Inflammatory macrophage treated with lipopolysaccharide for 1 hour (primary cell): ENCODE measurements at regions not wholly inside any gene's neighbourhood (a gene's known extent, or its start where the extent isn't known, plus 50 kb on each side); places are given as distances from the start of the nearest gene placed in this dataset.

Experiments used
- DNase-seq, 2 donors: peaks; one replicate each; pipeline ENCODE4 v3.0.0-alpha.2; 2020 to 2022

DNA sequence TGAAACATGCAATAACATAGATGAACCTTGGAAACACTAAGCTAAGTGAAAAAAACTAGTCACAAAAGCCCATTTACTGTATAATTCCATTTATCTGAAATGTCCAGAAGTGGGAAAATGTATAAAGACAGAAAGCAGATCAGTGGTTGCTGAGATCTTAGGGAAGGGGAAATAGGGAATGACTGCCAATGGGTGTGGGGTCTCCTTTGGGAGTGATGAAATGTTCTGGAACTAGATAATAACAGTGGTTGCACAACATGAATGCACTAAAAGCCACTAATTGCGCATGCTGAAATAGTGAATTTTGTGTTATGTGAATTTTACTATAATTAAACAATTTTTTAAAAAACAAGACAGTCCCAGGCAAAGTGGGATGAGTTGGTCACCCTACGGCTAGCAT is 472.8 kb downstream of the CCDC171 start:
- no peak for DNase-seq

- DNase-seq = no peak
Measured at GRCh38 chr9:16026886-16027285, 474.0 kb downstream of the CCDC171 start.

GRCh38 chr9:16028548-16028947 is 475.7 kb downstream of the CCDC171 start:
- DNase-seq = no peak

GRCh38 chr9:16029046-16029615 is 476.3 kb downstream of the CCDC171 start:
- no peak for DNase-seq

GRCh38 chr9:16029796-16030363 is 477.0 kb downstream of the CCDC171 start:
- no peak for DNase-seq

GRCh38 chr9:16030528-16031185 is 477.8 kb downstream of the CCDC171 start:
- DNase-seq = peak in 1 of 2 donors; percentile 20

GRCh38 chr9:16031486-16031885 is 478.6 kb downstream of the CCDC171 start:
- DNase-seq = no peak

GRCh38 chr9:16031971-16032370 is 479.1 kb downstream of the CCDC171 start:
- no peak for DNase-seq

- DNase-seq = no peak
Measured at GRCh38 chr9:16032799-16033198, 480.0 kb downstream of the CCDC171 start.

DNA sequence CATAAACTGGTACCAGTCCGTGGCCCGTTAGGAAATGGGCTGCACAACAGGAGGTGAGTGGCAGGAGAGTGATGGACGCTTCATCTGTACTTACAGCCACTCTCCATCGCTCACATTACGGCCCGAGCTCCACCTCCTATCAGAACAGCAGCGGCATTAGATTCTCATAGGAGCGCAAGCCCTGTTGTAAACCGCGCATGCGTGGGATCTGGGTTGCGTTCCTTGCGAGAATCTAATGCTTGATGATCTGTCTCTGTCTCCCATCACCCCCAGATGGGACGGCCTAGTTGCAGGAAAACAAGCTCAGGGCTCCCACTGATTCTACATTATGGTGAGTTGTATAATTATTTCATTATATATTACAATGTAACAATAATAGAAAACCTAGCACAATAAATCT is 480.4 kb downstream of the CCDC171 start:
- DNase-seq = no peak

DNA sequence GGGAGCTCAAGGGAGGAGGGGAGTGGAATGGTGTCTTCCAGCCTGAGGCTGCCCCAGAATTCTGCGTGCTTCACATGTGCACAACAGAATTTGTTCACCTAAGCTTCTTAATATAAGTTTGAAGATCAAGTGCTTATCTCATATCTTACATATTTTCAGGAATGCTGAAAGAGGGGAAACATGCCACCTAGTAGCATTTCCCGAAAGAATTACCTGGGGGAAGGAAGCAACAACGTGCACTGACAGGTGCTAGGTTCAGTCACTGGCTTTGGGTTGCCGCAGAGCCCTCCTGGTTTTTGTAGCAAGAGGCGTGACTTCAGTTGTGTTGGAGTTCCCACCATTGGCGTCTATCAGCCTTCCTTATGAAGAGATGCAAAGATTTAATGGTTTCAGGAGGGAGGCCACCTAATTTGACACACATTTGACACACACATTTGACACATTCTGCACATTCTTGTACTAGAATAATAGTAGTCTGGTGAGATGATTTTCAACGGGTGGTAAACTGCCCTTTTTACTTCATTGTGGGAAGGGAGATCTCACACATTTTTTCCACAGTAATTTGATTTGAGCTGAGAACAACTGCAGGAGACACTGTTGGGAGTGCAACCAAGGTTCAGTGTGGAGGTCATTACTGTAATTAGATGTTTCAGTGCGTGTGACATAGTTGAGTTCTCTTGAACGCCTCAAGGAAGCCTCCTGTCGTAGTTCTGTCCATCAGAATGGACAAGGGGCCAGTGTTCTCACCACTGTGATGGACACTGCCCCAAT is 481.3 kb downstream of the CCDC171 start:
- DNase-seq = no peak

DNA sequence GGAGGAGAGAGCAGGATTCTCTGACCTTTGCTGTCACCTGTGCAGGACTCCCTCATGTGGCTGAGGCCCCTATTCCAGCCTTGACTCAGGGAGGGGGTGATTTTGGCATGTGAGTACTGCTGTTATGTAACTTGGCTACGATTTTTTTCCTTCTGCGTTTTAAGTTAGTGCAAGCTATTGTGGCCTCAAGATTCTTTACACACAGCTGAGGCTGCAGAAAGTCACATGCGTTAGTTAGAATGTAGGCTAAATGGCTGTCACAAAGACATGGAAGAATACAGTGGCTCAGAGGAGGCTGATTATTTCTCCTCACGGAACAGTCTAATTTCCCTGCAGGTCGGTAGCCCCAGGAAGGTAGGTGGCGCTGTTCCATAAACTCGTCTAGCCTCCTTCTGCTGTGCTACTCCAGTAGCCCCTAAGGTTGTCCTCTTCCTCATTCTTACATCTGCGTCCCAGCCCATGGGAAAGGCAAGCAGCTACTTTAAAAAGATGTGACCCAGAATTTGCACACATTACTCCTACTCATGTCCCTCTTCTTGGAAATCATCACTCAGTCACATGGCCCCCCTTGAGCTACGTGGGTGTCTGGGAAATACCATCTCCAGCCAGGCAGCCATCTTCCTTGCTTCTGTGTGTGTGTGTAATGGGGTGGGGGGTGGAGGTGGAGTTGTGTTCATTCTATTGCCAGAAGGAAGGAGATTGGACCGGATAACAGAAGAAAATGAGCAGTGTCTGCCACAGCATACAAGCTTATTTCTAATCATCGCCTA is 486.6 kb downstream of the CCDC171 start:
- peak in 1 of 2 donors; percentile 48 for DNase-seq

GRCh38 chr9:16039988-16040761 is 487.3 kb downstream of the CCDC171 start:
- DNase-seq = no peak

GRCh38 chr9:16043756-16044578 is 491.1 kb downstream of the CCDC171 start:
- no peak for DNase-seq

GRCh38 chr9:16044579-16044881 is 491.7 kb downstream of the CCDC171 start:
- DNase-seq = peak; percentile 2 to 22

DNA sequence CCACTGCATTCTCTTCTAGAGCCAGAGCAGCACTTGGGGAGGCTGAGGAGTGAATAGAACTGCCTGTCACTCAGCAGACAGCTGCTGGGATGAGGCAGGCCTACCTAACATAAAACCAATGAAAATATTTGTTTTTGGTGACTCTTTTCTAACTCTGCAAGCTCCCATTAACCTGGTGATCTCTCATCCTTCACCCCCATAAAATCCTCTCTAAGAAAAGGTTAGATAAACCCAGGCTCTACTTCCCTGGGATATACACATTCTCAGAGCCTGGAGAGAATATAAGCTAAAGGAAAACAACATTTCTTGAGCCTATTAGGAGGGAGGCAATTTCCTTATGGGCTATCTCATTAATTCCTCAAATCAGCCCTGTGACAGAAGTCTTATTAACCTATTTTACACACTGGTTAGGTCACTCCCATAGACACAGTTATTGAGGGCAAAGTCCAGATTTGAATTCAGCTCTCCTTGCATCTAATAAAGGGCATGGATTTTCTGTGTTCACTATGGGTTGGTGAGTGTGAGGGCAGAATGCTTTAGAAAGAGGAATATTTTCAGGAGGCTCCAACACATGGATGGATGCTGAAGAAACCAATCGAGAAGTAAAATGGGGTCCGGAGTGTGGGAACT is 492.9 kb downstream of the CCDC171 start:
- no peak for DNase-seq

- DNase-seq = no peak
Measured at GRCh38 chr9:16046713-16047112, 493.9 kb downstream of the CCDC171 start.

- no peak for DNase-seq
Measured at GRCh38 chr9:16048129-16048528, 495.3 kb downstream of the CCDC171 start.

- DNase-seq = no peak
Measured at GRCh38 chr9:16052146-16052545, 499.3 kb downstream of the CCDC171 start.

DNA sequence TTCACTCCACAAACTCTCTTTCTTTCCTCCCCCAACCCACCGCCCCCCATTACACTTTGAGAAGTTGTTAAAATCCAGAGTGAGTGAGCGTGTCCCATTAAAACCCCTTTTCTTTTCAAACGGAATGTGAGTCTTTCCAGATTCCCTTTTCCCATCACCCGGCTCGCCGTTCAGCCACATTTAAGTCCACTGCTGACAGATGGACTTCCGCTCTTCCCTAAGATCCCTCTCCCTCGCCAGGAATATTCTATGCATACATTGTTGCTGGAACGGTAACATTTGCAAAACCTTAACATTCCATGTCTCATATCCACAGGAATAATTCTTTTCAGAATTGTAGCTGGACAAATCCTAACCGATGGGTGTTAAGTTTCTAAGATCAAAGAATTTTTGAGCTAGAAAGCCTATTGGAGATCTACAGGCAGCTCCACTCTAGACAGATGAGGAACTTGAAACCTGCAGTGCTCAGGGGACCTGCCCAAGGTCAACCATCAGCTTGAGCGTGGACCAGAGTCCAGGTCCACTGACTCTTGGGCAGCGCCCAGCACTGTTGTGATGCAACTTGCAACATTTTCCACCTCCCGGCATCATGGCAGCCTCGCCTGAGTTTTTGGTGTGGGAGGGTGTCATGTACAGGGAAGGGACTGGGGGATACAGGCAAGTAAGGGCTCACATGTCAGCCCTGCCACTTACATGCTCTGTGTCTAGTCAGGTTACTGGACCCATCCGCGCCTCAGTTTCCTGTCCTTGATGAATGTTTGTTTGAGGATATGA is 500.1 kb downstream of the CCDC171 start:
- no peak for DNase-seq
